ENCODE measurements at regions not wholly inside any gene's neighbourhood (a gene's known extent, or its start where the extent isn't known, plus 50 kb on each side); places are given as distances from the start of the nearest gene placed in this dataset.

GRCh38 chr1:235019471-235019870 lies 109.2 kb downstream of the TOMM20 start:
- WGBS (ENCODE audit: extremely low coverage, insufficient read length, low lambda C conversion rate) = no CpG with 5 or more reads among the region's 3 CpGs
- Histone ChIP-seq H3K18ac (ENCODE audit: insufficient read length, low read depth, low read length) (no peak overlapping the region), H4K5ac (ENCODE audit: insufficient read length, low read depth, low read length) (no peak overlapping the region), H4K8ac (replicated peaks; ENCODE audit: insufficient read length, low read depth, low read length) (no peak overlapping the region), H3K27ac (ENCODE audit: insufficient read length, low read depth, low read length) (no peak overlapping the region), H2BK120ac (ENCODE audit: low read depth, low read length, poor library complexity, severe bottlenecking) (no peak overlapping the region), H2BK20ac (ENCODE audit: low read depth, low read length, poor library complexity, severe bottlenecking) (no peak overlapping the region), H3K14ac (ENCODE audit: insufficient read depth, low read length) (no peak overlapping the region), H3K27me3 (ENCODE audit: insufficient read depth, low read length) (no peaks in the 10 kb centered on the region; the same call in 1 of the 2 replicates), H3K4me1 (ENCODE audit: insufficient read depth, low read length) (no peaks in the 10 kb centered on the region; the same call in 1 of the 2 replicates), H2AK5ac (ENCODE audit: insufficient read length, low read length) (no peak overlapping the region), H2BK15ac (ENCODE audit: low read depth, low read length) (no peak overlapping the region), H3K4me2 (ENCODE audit: insufficient read depth, insufficient read length, low read length) (no peak overlapping the region), H3K56ac (ENCODE audit: insufficient read length, low read depth, low read length) (no peak overlapping the region), H3K79me2 (ENCODE audit: insufficient read depth, low read length) (no peaks in the 10 kb centered on the region), H3K4ac (ENCODE audit: low read depth, low read length) (no peak overlapping the region), H3T11ph (ENCODE audit: low read length) (no peak overlapping the region), H2BK5ac (ENCODE audit: insufficient read length, low read length) (no peak overlapping the region), H3K9me3 (ENCODE audit: control insufficient read depth, low read depth, low read length) (no peaks in the 10 kb centered on the region), H3K79me1 (ENCODE audit: insufficient read depth, low read depth, low read length, poor library complexity, severe bottlenecking) (no peaks in the 10 kb centered on the region), H3K23me2 (ENCODE audit: insufficient read length, low read depth, low read length, poor library complexity, severe bottlenecking) (no peaks in the 10 kb centered on the region), H2BK12ac (ENCODE audit: insufficient read length, low read depth, low read length) (no peak overlapping the region), H4K20me1 (ENCODE audit: control insufficient read depth, insufficient read depth, insufficient read length) (no peaks in the 10 kb centered on the region), H2AFZ (ENCODE audit: low read length) (no peak overlapping the region), H4K91ac (ENCODE audit: insufficient read length, low read depth, low read length) (no peak overlapping the region), H3K23ac (ENCODE audit: insufficient read length, low read depth, low read length) (no peak overlapping the region), H3K9ac (ENCODE audit: extremely low read depth, insufficient read length, low read length) (no peak overlapping the region)
- TF ChIP-seq, protein P1, sequence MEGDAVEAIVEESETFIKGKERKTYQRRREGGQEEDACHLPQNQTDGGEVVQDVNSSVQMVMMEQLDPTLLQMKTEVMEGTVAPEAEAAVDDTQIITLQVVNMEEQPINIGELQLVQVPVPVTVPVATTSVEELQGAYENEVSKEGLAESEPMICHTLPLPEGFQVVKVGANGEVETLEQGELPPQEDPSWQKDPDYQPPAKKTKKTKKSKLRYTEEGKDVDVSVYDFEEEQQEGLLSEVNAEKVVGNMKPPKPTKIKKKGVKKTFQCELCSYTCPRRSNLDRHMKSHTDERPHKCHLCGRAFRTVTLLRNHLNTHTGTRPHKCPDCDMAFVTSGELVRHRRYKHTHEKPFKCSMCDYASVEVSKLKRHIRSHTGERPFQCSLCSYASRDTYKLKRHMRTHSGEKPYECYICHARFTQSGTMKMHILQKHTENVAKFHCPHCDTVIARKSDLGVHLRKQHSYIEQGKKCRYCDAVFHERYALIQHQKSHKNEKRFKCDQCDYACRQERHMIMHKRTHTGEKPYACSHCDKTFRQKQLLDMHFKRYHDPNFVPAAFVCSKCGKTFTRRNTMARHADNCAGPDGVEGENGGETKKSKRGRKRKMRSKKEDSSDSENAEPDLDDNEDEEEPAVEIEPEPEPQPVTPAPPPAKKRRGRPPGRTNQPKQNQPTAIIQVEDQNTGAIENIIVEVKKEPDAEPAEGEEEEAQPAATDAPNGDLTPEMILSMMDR (conservative IDR thresholded peaks at IDR 0.05) = no peak
- H3K27me3 Mint-ChIP-seq (ENCODE audit: low read depth) = peaks cover 7% of the 10 kb centered on the region
- no peak for DNase-seq
- H3K36me3 Mint-ChIP-seq (ENCODE audit: insufficient read depth in 1 of 3, low read depth in 3 of 3) = no peaks in the 10 kb centered on the region
- no peak overlapping the region for H3K4me3 Mint-ChIP-seq
- H3K9me3 Mint-ChIP-seq = peaks cover 0 to 4% of the 10 kb centered on the region in 2 experiments; a peak in 2 of 5 replicates
- H3K27ac Mint-ChIP-seq = no peak overlapping the region
- H3K4me1 Mint-ChIP-seq = peaks cover 27 to 37% of the 10 kb centered on the region in 2 experiments

All from H9 (cell line).